Transverse colon (tissue), 4 donors: ENCODE measurements at regions not wholly inside any gene's neighbourhood (a gene's known extent, or its start where the extent isn't known, plus 50 kb on each side); places are given as distances from the start of the nearest gene placed in this dataset.

Source experiments
- DNase-seq: peaks from one replicate; pipeline ENCODE4 v3.0.0-alpha.2; 2019
- H3K27ac ChIP-seq, 4 donors: fragments of 200-600 bp; sonication (generic); 2 replicates each; pipeline ENCODE4 v1.5.1; 2016 to 2018; ENCODE audit warnings: inconsistent platforms in 4 of 4
- H3K27me3 ChIP-seq: fragments of 200-600 bp; sonication (generic); 2 replicates; pipeline ENCODE4 v1.5.1; 2017; ENCODE audit warnings: inconsistent platforms
- H3K36me3 ChIP-seq, 4 donors: fragments of 200-600 bp; sonication (generic); 2 replicates each; pipeline ENCODE4 v1.5.1; 2017 to 2019; ENCODE audit warnings: inconsistent platforms in 4 of 4
- H3K4me1 ChIP-seq, 4 donors: fragments of 200-600 bp; sonication (generic); 2 replicates each; pipeline ENCODE4 v1.5.1; 2017 to 2020; ENCODE audit warnings: inconsistent platforms in 4 of 4
- H3K4me3 ChIP-seq, 4 donors: fragments of 200-600 bp; sonication (generic); 1 replicate in 1 of 4; 2 replicates in 3 of 4; pipeline versions ENCODE4 v1.5.1 to v1.6.1; 2017 to 2019; ENCODE audit warnings: inconsistent platforms in 4 of 4
- H3K9me3 ChIP-seq, 2 donors: fragments of 200-600 bp; sonication (generic); 2 replicates each; pipeline ENCODE4 v1.5.1; 2017 to 2019; ENCODE audit warnings: inconsistent platforms in 2 of 2
- EP300 ChIP-seq: sonication (generic); formaldehyde crosslinking; IDR thresholded peaks from one replicate; pipeline ENCODE4 v1.6.1; 2017; ENCODE audit warnings: antibody characterized with exemption, low read depth
- POLR2A ChIP-seq: fragments of 450-650 bp; IDR thresholded peaks from one replicate; pipeline ENCODE4 v1.6.1; 2016; ENCODE audit warnings: antibody characterized with exemption, mild to moderate bottlenecking, moderate library complexity
- POLR2AphosphoS5 ChIP-seq, 3 donors: sonication (generic); formaldehyde crosslinking; IDR thresholded peaks; one replicate each; pipeline ENCODE4 v1.6.1; 2016; ENCODE audit warnings: antibody characterized with exemption in 3 of 3
- WGBS, 2 donors: methylation state at CpG; one replicate each; pipeline ENCODE4 v1.1.5; 2018; ENCODE audit warnings: low coverage in 1 of 2; 5-methylcytosine and 5-hydroxymethylcytosine counted together
- in situ Hi-C, 4 donors: fragments of 200-750 bp; cut with MboI; loops; one replicate each; pipeline versions ENCODE4 v1.15.0 to v1.15.1; 2017; ENCODE audit warnings: low sequenced_read_pairs in 3 of 4, low pct_ligation_motif_present in 1 of 4, low pct_unique_long_range_greater_than_20kb in 1 of 4
- intact Hi-C: fragments of 100-400 bp; cut with DNase I; formaldehyde crosslinking; loops from one replicate; pipeline ENCODE4 v1.15.1; 2023; ENCODE audit warnings: low total_unique reads
- TF ChIP-seq, protein P1 (sequence below), 5 experiments: fragments of 200-600 bp in 3 of 5; fragments of 450-650 bp in 2 of 5; sonication (generic) in 3 of 5; IDR thresholded peaks; 1 replicate in 2 of 5; 2 replicates in 3 of 5; pipeline ENCODE4 v1.5.1; 2016 to 2017; ENCODE audit warnings: antibody characterized with exemption in 5 of 5, inconsistent platforms in 3 of 5, mild to moderate bottlenecking in 2 of 5, moderate library complexity in 1 of 5

DNA sequence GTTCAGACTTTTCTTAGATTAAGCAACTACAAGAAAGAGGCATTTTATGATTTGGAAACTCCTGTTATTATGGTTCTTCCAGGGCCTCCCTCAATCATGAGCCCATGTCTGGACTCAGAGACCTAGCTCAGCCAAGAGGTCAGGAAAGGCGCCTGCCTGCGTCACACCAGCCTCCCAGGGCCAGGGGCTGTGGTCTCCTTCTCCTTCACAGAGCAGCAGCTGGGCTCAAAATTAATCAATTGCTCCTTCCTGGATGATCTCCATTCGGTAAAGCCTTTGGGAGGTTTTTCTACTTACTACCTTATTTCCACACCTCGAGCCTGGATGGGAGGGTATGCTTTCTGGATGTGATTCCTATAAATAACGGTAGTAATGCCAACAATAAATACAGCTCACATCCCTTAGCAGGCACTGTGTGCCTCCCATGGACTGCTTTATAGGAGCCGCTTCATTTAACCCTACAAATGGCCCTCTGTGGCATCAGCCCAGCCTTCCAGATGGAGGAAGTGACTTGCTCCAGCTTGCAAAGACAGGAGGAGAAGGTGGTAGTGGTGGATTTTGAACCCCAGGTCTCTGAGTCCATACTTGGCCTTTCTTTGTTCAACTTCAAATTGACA lies 1445.6 kb downstream of the TBC1D22A start:
- Histone ChIP-seq H3K27me3 (peaks cover 4% of the 10 kb centered on the region), H3K27ac (no peak overlapping the region), H3K36me3 (no peaks in the 10 kb centered on the region), H3K4me3 (no peak overlapping the region), H3K4me1 (no peaks in the 10 kb centered on the region), H3K9me3 (no peaks in the 10 kb centered on the region)
- in situ Hi-C loops = no loop called here
- 65 to 75% methylated on average over 2 to 6 of the region's 6 CpGs for WGBS, 2 donors
- intact Hi-C loops = no loop called here
- TF ChIP-seq, protein P1, sequence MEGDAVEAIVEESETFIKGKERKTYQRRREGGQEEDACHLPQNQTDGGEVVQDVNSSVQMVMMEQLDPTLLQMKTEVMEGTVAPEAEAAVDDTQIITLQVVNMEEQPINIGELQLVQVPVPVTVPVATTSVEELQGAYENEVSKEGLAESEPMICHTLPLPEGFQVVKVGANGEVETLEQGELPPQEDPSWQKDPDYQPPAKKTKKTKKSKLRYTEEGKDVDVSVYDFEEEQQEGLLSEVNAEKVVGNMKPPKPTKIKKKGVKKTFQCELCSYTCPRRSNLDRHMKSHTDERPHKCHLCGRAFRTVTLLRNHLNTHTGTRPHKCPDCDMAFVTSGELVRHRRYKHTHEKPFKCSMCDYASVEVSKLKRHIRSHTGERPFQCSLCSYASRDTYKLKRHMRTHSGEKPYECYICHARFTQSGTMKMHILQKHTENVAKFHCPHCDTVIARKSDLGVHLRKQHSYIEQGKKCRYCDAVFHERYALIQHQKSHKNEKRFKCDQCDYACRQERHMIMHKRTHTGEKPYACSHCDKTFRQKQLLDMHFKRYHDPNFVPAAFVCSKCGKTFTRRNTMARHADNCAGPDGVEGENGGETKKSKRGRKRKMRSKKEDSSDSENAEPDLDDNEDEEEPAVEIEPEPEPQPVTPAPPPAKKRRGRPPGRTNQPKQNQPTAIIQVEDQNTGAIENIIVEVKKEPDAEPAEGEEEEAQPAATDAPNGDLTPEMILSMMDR (IDR thresholded peaks at IDR 0.05) = no peak
- TF ChIP-seq POLR2A (no peak), POLR2AphosphoS5 (IDR thresholded peaks at IDR 0.05) (no peak), EP300 (no peak)
- no peak for DNase-seq

DNA sequence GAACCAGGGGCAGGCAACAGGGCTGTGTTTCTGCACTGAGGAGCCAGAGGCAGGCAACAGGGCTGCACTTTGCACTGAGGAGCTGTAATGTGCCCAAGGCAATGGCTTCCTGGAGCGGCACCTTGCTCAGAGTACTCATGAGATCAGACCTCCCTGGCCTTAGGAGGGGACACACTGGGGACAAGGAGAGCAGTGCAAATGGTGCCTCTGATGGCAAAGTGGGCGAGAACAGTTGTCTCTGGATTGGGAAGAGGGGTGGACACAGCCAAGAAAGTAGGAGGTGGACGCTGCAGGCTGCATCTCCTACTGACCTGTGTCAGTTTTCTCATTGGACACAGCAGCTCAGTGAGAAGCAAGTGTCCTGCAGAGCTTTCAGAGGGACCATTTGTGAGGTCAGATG lies 1443.3 kb downstream of the TBC1D22A start:
- 73 to 80% methylated on average over 1 to 3 of the region's 3 CpGs for WGBS, 2 donors
- DNase-seq = no peak
- no peak overlapping the region for H3K27ac ChIP-seq
- no peak for TF ChIP-seq EP300
- TF ChIP-seq POLR2A = no peak
- H3K36me3 ChIP-seq = no peaks in the 10 kb centered on the region
- no peak overlapping the region for H3K4me3 ChIP-seq
- no peaks in the 10 kb centered on the region for H3K27me3 ChIP-seq
- in situ Hi-C loops (no loop called here), intact Hi-C loops (no loop called here)
- no peaks in the 10 kb centered on the region for H3K9me3 ChIP-seq
- H3K4me1 ChIP-seq = no peaks in the 10 kb centered on the region

DNA sequence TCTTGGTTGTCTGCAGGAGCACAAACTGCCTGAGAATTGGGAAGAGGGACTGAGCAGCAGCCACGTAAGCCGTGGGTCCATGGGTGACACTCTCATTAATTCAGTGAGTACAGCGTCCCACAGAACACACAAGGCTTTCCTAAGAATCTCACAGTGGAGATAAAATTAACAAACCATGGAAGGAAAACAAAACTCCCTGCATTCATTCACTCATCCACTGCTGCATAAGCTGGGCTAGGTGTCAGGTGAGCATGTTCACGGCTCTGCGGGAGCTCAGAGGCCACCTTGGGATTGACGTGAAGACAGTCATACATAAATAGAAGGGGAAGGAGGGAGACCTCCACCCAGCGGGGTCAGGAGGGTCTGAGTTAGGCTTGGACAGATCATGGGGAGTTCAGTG lies 1442.7 kb downstream of the TBC1D22A start:
- Histone ChIP-seq H3K4me1 (no peaks in the 10 kb centered on the region), H3K36me3 (no peaks in the 10 kb centered on the region), H3K9me3 (no peaks in the 10 kb centered on the region), H3K27ac (no peak overlapping the region), H3K4me3 (no peak overlapping the region), H3K27me3 (no peaks in the 10 kb centered on the region)
- WGBS, 2 donors = 82 to 86% methylated on average over 7 of the region's 7 CpGs
- TF ChIP-seq EP300 = no peak
- no peak for TF ChIP-seq POLR2A
- no peak for TF ChIP-seq POLR2AphosphoS5 (IDR thresholded peaks at IDR 0.05)
- TF ChIP-seq, protein P1 (IDR thresholded peaks at IDR 0.05) = no peak
- intact Hi-C loops (no loop called here), in situ Hi-C loops (no loop called here)
- no peak for DNase-seq

DNA sequence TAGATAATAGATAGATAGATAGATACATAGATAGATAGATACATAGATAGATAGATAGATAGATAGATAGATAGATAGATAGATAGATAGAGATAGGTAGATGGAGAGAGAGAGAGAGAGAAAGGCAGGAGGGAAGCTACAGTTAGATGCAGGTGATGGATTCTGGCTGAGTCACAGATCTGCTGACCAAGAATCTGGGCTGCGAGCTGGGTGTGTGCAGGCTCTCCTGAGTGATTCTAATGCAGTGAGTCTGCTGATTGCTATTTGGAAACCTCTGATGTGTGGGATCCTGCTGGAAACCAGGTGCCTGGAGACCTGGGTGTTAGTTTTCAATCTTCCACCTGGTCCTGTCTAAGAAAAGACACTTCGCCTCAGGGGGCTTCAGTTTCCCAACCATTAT lies 1441.8 kb downstream of the TBC1D22A start:
- WGBS, 2 donors = 57 to 71% methylated on average over 1 to 2 of the region's 2 CpGs
- Histone ChIP-seq H3K27me3 (no peaks in the 10 kb centered on the region), H3K36me3 (no peaks in the 10 kb centered on the region), H3K4me3 (no peak overlapping the region), H3K9me3 (no peaks in the 10 kb centered on the region), H3K4me1 (no peaks in the 10 kb centered on the region), H3K27ac (no peak overlapping the region)
- TF ChIP-seq EP300 (no peak), POLR2A (no peak), POLR2AphosphoS5 (IDR thresholded peaks at IDR 0.05) (no peak)
- TF ChIP-seq, protein P1 (IDR thresholded peaks at IDR 0.05) = no peak
- intact Hi-C loops (no loop called here), in situ Hi-C loops (no loop called here)
- DNase-seq = no peak

DNA sequence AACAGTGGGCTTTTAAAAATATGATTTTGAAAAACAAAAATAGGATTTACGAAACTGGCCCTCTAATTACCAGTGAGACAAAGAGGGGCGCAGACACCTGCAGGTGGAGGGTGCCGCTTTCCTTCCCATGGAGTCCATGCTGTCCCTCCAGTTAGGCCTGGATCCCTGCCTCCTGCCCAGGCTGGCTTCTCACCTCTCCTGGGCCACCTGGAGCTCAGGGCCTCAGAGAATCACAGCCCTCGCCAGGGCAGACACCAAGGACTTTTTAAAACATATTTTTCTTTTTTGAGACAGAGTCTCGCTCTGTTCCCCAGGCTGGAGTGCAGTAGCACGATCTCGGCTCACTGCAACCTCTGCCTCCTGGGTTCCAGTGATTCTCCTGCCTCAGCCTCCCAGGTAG lies 1437.2 kb downstream of the TBC1D22A start:
- peaks cover 8% of the 10 kb centered on the region for H3K27me3 ChIP-seq
- no peak for DNase-seq
- H3K4me3 ChIP-seq = no peak overlapping the region
- in situ Hi-C loops (no loop called here), intact Hi-C loops (loop anchor here (5.0 kb wide), 1 partner anchor 1328 kb away; no protein-coding TSS in a partner anchor)
- no peaks in the 10 kb centered on the region for H3K36me3 ChIP-seq
- TF ChIP-seq, protein P1 (IDR thresholded peaks at IDR 0.05) = no peak
- TF ChIP-seq EP300 = no peak
- TF ChIP-seq POLR2AphosphoS5 (IDR thresholded peaks at IDR 0.05) = no peak
- TF ChIP-seq POLR2A = no peak
- 93% methylated on average over 7 of the region's 7 CpGs; no CpG with 5 or more reads in 1 of the 2 donors for WGBS, 2 donors
- no peaks in the 10 kb centered on the region for H3K9me3 ChIP-seq
- no peak overlapping the region for H3K27ac ChIP-seq
- H3K4me1 ChIP-seq = no peaks in the 10 kb centered on the region
